Stomach smooth muscle (tissue), 2 donors: ENCODE measurements at regions not wholly inside any gene's neighbourhood (a gene's known extent, or its start where the extent isn't known, plus 50 kb on each side); places are given as distances from the start of the nearest gene placed in this dataset.
"Not testable (repeated sequence)": the region's sequence is repeated elsewhere in the genome, so short reads cannot be mapped to it uniquely, and the experiment has no call there.

Experiments used
- H3K27ac ChIP-seq: one replicate; pipeline ENCODE4 v1.7.0; 2013; ENCODE audit warnings: mild to moderate bottlenecking, low read length, inconsistent platforms
- H3K27me3 ChIP-seq, 2 donors: one replicate each; pipeline ENCODE4 v1.7.0; 2013; ENCODE audit warnings: low read length in 2 of 2; ENCODE audit not compliant: insufficient read depth in 2 of 2, control insufficient read depth in 1 of 2
- H3K36me3 ChIP-seq, 2 donors: one replicate each; pipeline ENCODE4 v1.7.0; 2013; ENCODE audit warnings: low read length in 2 of 2; ENCODE audit not compliant: control insufficient read depth in 2 of 2, insufficient read depth in 2 of 2
- H3K4me1 ChIP-seq: one replicate; pipeline ENCODE4 v1.7.0; 2013; ENCODE audit warnings: low read length; ENCODE audit not compliant: control insufficient read depth, insufficient read depth
- H3K4me3 ChIP-seq, 2 donors: one replicate each; pipeline ENCODE4 v1.7.0; 2013; ENCODE audit warnings: low read length in 2 of 2
- H3K9ac ChIP-seq, 2 donors: one replicate each; pipeline ENCODE4 v1.7.0; 2013; ENCODE audit warnings: low read length in 2 of 2, mild to moderate bottlenecking in 1 of 2
- H3K9me3 ChIP-seq, 2 donors: one replicate each; pipeline ENCODE4 v1.7.0; 2013; ENCODE audit warnings: low read length in 2 of 2; ENCODE audit not compliant: control insufficient read depth in 2 of 2
- donor health status: healthy.
- donor health status: Pancreatic carcinoma.

DNA sequence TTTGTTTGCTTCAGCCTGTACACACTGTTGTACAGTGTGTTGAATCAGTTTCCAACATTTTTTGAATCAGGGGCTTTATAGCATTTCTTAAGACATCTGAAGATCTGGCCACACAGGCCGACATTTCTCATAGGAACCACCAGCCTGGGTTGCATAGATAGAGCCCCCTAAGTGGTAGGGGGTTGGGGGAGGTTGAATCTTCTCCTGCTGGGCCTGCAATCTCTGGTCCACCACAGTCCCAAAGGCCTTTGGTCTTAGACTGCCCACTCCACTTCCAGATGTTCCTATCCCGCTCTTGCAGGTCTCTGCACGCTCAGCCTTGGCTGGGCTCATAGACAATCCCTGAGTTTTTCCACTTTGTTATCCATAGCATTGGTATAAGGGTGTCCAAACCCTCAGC, 75.4 kb upstream of the HABP2 start:
- Histone ChIP-seq H3K9ac (no peak overlapping the region), H3K4me3 (no peak overlapping the region), H3K9me3 (peaks cover 0 to 12% of the 10 kb centered on the region in 2 donors), H3K27ac (no peak overlapping the region), H3K27me3 (no peaks in the 10 kb centered on the region), H3K4me1 (peaks cover 18% of the 10 kb centered on the region), H3K36me3 (no peaks in the 10 kb centered on the region)

DNA sequence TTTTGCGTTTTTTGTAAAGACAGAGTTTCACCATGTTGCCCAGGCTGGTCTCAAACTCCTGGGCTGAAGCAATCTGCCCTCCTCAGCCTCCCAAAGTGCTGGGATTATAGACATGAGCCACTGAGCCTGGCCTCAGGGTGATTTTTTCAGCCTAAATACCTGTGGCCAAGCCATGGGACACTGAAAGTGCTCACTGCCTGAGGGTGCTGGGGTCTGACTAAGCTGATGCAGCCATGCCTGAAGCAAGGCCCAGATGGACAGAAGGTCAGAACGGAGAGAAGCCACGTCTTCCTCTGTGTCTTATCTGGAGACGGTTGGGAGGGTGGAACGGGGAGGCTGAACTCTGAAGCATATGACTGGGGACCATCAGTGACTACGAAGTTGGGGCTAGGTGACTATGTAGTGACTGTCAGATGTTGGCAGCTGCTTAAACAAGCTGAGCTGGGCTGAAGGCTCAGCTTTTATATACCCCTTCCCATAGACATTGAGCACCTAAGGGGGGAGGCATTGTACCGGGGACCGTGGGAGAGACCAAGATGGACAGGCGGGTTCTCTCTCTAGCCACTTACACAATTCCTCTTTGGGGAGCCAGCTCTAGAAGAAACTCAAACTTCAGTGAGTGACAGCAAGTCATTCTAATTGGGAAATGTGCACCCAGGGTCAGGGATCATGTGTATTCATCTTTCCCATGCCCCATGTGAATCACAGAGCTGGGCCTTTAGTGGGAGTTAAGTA, 73.3 kb upstream of the HABP2 start:
- H3K4me3 ChIP-seq, result no peak overlapping the region
- H3K9me3 ChIP-seq, result peaks cover 0 to 12% of the 10 kb centered on the region in 2 donors
- no peak overlapping the region for H3K9ac ChIP-seq
- no peaks in the 10 kb centered on the region for H3K36me3 ChIP-seq
- no peak overlapping the region for H3K27ac ChIP-seq
- no peaks in the 10 kb centered on the region for H3K27me3 ChIP-seq
- peaks cover 18% of the 10 kb centered on the region for H3K4me1 ChIP-seq

DNA sequence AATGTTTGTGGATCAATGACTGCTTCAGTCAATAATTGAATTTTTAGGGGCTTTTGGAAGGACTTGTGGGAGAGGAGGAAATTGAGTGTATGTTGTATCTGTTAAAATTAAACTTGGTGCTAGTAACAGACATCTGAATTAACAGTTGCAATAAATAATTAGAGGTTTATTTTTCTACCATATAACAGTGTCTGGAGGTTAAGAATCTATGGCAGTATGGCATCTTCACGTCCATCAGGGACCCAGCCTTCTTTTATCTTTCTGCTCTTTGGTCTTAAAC, 72.8 kb upstream of the HABP2 start:
- peaks cover 15% of the 10 kb centered on the region for H3K4me1 ChIP-seq
- no peak overlapping the region for H3K27ac ChIP-seq
- peaks cover 0 to 12% of the 10 kb centered on the region in 2 donors for H3K9me3 ChIP-seq
- no peaks in the 10 kb centered on the region for H3K27me3 ChIP-seq
- no peak overlapping the region for H3K4me3 ChIP-seq
- no peak overlapping the region for H3K9ac ChIP-seq
- H3K36me3 ChIP-seq, result no peaks in the 10 kb centered on the region

DNA sequence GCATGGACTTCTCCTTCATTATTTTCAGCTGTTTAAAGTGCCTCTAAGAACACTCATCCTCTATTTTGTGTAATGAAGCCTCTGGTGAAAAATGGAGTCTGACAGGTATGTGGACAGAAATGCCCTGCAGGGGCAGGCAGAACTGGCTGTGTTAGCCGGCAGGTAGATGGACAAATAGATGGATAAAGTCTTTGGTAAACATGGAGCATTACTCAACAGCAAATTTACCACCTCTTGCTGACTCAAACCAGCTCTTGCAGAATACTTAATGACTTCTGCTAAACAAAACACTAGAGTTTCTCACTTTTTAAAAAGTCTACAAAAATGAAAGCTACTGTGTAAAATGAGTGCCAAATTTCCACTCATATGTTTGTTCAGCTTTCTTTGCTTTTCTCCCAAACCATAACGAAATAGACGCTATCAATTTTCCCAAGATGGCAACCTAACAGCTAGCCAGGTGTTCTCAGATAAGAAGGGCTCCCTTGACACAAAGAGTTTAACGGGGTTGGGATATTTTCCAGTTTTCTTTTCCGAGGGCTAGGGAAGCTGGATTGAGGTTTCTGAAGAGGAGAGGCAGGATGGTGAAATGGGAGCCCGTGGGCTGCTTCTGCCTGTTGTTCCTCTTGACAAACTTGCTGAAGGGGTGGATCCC, 71.9 kb upstream of the HABP2 start:
- no peak overlapping the region for H3K4me3 ChIP-seq
- H3K27ac ChIP-seq, result no peak overlapping the region
- no peaks in the 10 kb centered on the region for H3K27me3 ChIP-seq
- H3K9me3 ChIP-seq, result peaks cover 0 to 12% of the 10 kb centered on the region in 2 donors
- H3K36me3 ChIP-seq, result no peaks in the 10 kb centered on the region
- H3K4me1 ChIP-seq, result peaks cover 7% of the 10 kb centered on the region
- no peak overlapping the region for H3K9ac ChIP-seq

DNA sequence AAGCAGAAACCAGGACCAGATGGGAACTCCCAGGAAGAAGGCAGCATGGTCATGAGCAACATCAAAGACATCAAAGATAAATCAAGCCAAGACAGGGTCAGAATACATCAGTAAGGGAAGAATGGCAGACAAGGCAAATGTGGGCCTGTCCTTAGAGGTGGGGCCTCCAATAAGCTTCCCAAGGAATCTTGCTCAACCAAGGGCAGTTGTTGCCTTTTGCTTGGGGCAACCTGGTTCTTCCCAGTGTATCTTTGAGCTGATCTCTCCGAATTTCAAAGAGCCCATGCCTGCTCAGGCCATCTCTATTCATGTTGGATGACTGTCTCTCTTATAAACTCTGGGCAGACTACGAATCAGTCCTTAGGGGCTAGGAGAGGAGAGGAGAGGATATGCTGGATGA, 68.4 kb upstream of the HABP2 start:
- H3K9me3 ChIP-seq, result peaks cover 0 to 5% of the 10 kb centered on the region in 2 donors
- H3K27me3 ChIP-seq, result no peaks in the 10 kb centered on the region

DNA sequence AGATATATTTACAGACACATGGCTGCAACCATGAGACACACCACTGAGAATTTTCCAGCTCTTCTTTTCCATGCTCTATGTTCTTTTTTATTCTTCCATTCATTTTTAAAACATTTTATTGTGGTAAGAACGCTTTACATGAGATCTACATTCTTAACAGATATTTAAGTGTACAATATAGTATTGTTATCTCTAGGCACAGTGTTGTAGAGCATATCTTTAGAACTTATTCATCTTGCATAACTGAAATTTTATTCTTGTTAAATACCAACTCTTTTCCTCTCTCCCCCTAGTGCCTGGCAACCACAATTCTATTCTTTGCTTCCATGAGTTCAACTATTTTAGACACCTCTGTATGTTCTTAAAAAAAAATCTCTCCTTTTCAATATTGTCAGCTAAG, 67.1 kb upstream of the HABP2 start:
- Histone ChIP-seq H3K4me1 (no peaks in the 10 kb centered on the region), H3K4me3 (no peak overlapping the region), H3K27me3 (no peaks in the 10 kb centered on the region), H3K9me3 (no peaks in the 10 kb centered on the region), H3K27ac (no peak overlapping the region), H3K9ac (no peak overlapping the region), H3K36me3 (no peaks in the 10 kb centered on the region)

More for the DNA sequence above, 68.4 kb upstream of the HABP2 start:
- H3K27ac ChIP-seq, result no peak overlapping the region
- H3K36me3 ChIP-seq, result no peaks in the 10 kb centered on the region
- no peaks in the 10 kb centered on the region for H3K4me1 ChIP-seq
- no peak overlapping the region for H3K9ac ChIP-seq
- H3K4me3 ChIP-seq, result no peak overlapping the region

DNA sequence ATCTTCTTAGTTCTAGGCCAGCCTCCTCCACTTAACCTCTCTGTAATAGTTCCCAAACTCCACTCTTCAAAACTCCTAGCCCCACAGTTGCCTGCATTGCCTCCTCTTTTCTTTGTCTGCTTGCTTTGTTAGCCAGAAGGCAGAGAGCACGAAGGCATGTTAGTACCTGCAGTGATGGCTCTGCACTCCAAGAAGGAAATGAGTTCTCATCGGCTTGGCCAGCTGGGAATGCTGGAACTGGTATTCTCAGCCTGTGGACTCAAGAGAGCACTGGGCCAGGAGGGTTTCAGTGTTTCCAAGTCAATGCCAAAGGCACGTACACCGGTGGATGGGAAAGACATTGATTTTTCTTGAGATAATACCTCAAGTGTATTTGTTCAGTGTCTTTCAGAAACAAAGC, 66.3 kb upstream of the HABP2 start:
- Histone ChIP-seq H3K27ac (no peak overlapping the region), H3K4me1 (peaks cover 3% of the 10 kb centered on the region), H3K36me3 (no peaks in the 10 kb centered on the region), H3K4me3 (no peak overlapping the region), H3K27me3 (peaks cover 0 to 2% of the 10 kb centered on the region in 2 donors), H3K9ac (no peak overlapping the region), H3K9me3 (no peaks in the 10 kb centered on the region)

DNA sequence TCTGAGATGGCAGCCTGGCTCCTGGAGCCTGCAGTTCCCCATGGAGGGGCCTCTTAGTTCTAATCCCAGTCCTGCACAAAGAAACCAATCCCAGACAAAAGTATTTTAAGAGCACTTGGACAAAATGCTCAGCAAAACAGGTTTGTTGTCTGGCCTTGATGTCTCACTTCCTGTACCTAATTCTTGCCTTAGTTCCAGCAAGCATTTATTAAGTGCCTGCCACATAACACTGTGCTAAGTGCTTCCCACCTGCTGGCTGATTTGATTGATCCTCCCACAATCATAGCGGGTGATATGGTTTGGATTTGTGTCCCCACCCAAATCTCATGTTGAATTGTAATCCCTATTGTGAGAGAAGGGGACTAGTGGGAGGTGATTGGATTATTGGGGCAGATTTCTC, 65.7 kb upstream of the HABP2 start:
- Histone ChIP-seq H3K9me3 (no peaks in the 10 kb centered on the region), H3K27ac (no peak overlapping the region), H3K4me1 (peaks cover 3% of the 10 kb centered on the region), H3K4me3 (no peak overlapping the region), H3K27me3 (peaks cover 0 to 2% of the 10 kb centered on the region in 2 donors), H3K36me3 (no peaks in the 10 kb centered on the region), H3K9ac (no peak overlapping the region)

DNA sequence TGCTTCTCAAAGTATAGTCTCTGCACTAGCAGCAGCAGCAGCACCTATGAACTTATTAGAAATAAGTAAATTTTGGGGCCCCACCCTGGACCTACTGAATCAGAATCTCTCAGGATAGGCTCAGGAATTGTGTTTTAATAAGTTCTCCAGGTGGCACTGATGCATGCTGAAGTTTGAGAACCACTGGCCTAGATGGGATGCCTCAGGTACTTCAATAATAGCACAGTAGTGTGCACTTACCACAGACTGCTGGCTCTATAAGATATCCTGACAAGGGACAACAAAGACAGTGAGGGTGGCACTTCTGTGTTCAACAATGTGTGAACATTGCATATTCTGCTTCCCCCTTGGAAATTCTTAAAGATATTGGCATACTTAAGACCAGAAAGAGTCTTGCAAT, 64.7 kb upstream of the HABP2 start:
- Histone ChIP-seq H3K4me1 (peaks cover 8% of the 10 kb centered on the region), H3K9me3 (no peaks in the 10 kb centered on the region), H3K27ac (no peak overlapping the region), H3K4me3 (no peak overlapping the region), H3K27me3 (peaks cover 0 to 2% of the 10 kb centered on the region in 2 donors), H3K9ac (no peak overlapping the region), H3K36me3 (no peaks in the 10 kb centered on the region)

DNA sequence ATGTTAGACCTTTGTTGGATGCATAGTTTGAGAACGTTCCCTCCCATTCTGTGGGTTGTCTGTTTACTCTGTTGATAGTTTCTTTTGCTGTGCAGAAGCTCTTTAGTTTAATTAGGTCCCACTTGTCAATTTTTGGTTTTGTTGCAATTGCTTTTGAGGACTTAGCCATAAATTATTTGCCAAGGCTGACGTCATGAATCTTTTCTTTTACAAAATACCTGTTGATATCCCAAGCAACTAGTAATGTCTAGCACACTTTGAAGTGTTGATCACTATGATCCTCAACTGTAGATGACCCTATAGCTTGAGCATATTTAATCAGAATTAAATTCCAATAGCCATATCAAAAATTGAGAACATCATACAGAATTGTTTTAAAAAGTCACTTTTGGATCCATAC, 63.3 kb upstream of the HABP2 start:
- H3K27ac ChIP-seq, H3K9ac ChIP-seq, H3K27me3 ChIP-seq, H3K36me3 ChIP-seq, H3K4me3 ChIP-seq, H3K9me3 ChIP-seq: not testable (repeated sequence)
- H3K4me1 ChIP-seq, result peaks cover 14% of the 10 kb centered on the region

DNA sequence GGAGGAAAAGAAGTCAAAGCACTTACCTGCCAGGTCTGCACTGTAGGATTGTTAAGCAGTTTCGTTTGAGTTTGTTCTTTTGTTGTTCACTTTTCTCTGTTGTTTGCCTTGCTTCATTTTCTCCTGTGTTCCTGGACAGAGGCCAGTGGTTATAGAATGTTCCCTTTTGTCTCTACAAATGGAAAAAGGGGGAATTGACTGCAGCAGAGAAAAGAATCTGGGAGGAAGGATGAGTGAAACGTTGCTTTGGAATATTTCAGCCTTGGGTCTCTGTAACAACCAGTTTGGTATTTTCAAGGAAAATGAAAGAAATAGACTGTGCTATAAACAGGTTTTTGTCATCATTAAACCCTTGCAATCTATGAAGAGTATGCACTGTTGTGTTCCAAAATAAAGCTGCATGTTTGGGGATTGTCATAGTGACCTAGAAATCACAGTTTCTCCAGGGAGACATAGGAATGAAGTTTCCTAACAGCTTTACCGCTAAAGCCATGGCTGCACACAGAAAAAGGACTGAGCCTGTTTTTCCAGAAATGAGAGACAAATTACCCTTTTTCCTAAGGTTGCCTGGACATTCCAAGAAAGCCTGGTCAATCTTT, 60.8 kb upstream of the HABP2 start:
- Histone ChIP-seq H3K27me3 (peaks cover 0 to 2% of the 10 kb centered on the region in 2 donors), H3K36me3 (no peaks in the 10 kb centered on the region), H3K27ac (no peak overlapping the region), H3K4me1 (peaks cover 18% of the 10 kb centered on the region), H3K9ac (no peak overlapping the region), H3K9me3 (no peaks in the 10 kb centered on the region), H3K4me3 (peak overlapping the region in 1 of 2 donors; percentile 52)
